Activated CD8-positive, alpha-beta T cell treated with anti-CD3 and anti-CD28 coated beads, Interleukin-2, amount 10 ng/mL, durations not matched to agents 7 days and 5 days (primary cell): ENCODE measurements at regions not wholly inside any gene's neighbourhood (a gene's known extent, or its start where the extent isn't known, plus 50 kb on each side); places are given as distances from the start of the nearest gene placed in this dataset.
A peak's percentile ranks its signal among the peaks of the same experiment; 100 is the strongest.
"Not testable (repeated sequence)": the region's sequence is repeated elsewhere in the genome, so short reads cannot be mapped to it uniquely, and the experiment has no call there.

ENCODE experiments used
- ATAC-seq: fragments of 150-1000 bp; cut with Tn5 transposase; one replicate; pipeline ENCODE4 v1.10.0; 2021; ENCODE audit warnings: moderate library complexity
- CTCF ChIA-PET: fragments of 350-600 bp; sonication (Branson Sonifier 250); formaldehyde crosslinking; loops from one replicate; lab custom pipeline; 2021; ENCODE audit warnings: antibody characterized with exemption; lab: Charles Lee
- POLR2A ChIA-PET: fragments of 350-600 bp; sonication (Branson Sonifier 250); formaldehyde crosslinking; loops from one replicate; lab custom pipeline; 2021; ENCODE audit warnings: antibody characterized with exemption; lab: Charles Lee
- DNase-seq: peaks from one replicate; pipeline ENCODE4 v3.0.0-alpha.2; 2020
- H3K27ac Mint-ChIP-seq: one replicate; pipeline ENCODE4 v1.8.0; 2021; ENCODE audit warnings: mild to moderate bottlenecking, mixed read lengths
- H3K27me3 Mint-ChIP-seq: one replicate; pipeline ENCODE4 v1.8.0; 2021; ENCODE audit warnings: low read depth, mixed read lengths
- H3K36me3 Mint-ChIP-seq: one replicate; pipeline ENCODE4 v1.8.0; 2021; ENCODE audit warnings: low read depth, mixed read lengths
- H3K4me1 Mint-ChIP-seq: one replicate; pipeline ENCODE4 v1.8.0; 2021; ENCODE audit warnings: low read depth, mixed read lengths
- H3K4me3 Mint-ChIP-seq: one replicate; pipeline ENCODE4 v1.8.0; 2021; ENCODE audit warnings: mild to moderate bottlenecking, mixed read lengths
- H3K9me3 Mint-ChIP-seq: one replicate; pipeline ENCODE4 v1.8.0; 2022; ENCODE audit warnings: mixed read lengths; ENCODE audit not compliant: insufficient read depth

- POLR2A ChIA-PET = not testable (repeated sequence)
These were observed 77.8 kb downstream of the LIMS3 start for GRCh38 chr2:109976319-109976718.

GRCh38 chr2:109980754-109981153 is 82.3 kb downstream of the LIMS3 start:
- H3K36me3 Mint-ChIP-seq, H3K27me3 Mint-ChIP-seq, H3K9me3 Mint-ChIP-seq, H3K4me3 Mint-ChIP-seq, DNase-seq, H3K27ac Mint-ChIP-seq, CTCF ChIA-PET, POLR2A ChIA-PET, H3K4me1 Mint-ChIP-seq: not testable (repeated sequence)
- peak; percentile 53 for ATAC-seq

More at GRCh38 chr2:109976319-109976718, 77.8 kb downstream of the LIMS3 start:
- ATAC-seq, H3K4me1 Mint-ChIP-seq, CTCF ChIA-PET, H3K9me3 Mint-ChIP-seq, DNase-seq, H3K27me3 Mint-ChIP-seq, H3K27ac Mint-ChIP-seq, H3K36me3 Mint-ChIP-seq, H3K4me3 Mint-ChIP-seq: not testable (repeated sequence)

GRCh38 chr2:109986389-109987088 is 88.1 kb downstream of the LIMS3 start:
- peak; percentile 39 for ATAC-seq
- H3K4me1 Mint-ChIP-seq, H3K36me3 Mint-ChIP-seq, DNase-seq, H3K27me3 Mint-ChIP-seq, POLR2A ChIA-PET, H3K4me3 Mint-ChIP-seq, H3K9me3 Mint-ChIP-seq, CTCF ChIA-PET, H3K27ac Mint-ChIP-seq: not testable (repeated sequence)

GRCh38 chr2:109987089-109987420 is 88.6 kb downstream of the LIMS3 start:
- H3K27ac Mint-ChIP-seq, H3K36me3 Mint-ChIP-seq, H3K27me3 Mint-ChIP-seq, POLR2A ChIA-PET, H3K4me1 Mint-ChIP-seq, H3K4me3 Mint-ChIP-seq, CTCF ChIA-PET, DNase-seq, H3K9me3 Mint-ChIP-seq, ATAC-seq: not testable (repeated sequence)

- DNase-seq, H3K27me3 Mint-ChIP-seq, H3K9me3 Mint-ChIP-seq, H3K27ac Mint-ChIP-seq, H3K4me3 Mint-ChIP-seq, POLR2A ChIA-PET, H3K36me3 Mint-ChIP-seq, H3K4me1 Mint-ChIP-seq, CTCF ChIA-PET: not testable (repeated sequence)
- ATAC-seq = peak; percentile 90
These were observed 89.2 kb downstream of the LIMS3 start for GRCh38 chr2:109987458-109988345.

- DNase-seq, H3K4me3 Mint-ChIP-seq, ATAC-seq, CTCF ChIA-PET, POLR2A ChIA-PET, H3K4me1 Mint-ChIP-seq, H3K27me3 Mint-ChIP-seq, H3K9me3 Mint-ChIP-seq, H3K36me3 Mint-ChIP-seq, H3K27ac Mint-ChIP-seq: not testable (repeated sequence)
These were observed 100.9 kb downstream of the LIMS3 start for GRCh38 chr2:109999395-109999794.

GRCh38 chr2:110002502-110002901 is 104.0 kb downstream of the LIMS3 start:
- POLR2A ChIA-PET, CTCF ChIA-PET, H3K4me1 Mint-ChIP-seq, H3K36me3 Mint-ChIP-seq, H3K9me3 Mint-ChIP-seq, ATAC-seq, DNase-seq, H3K27ac Mint-ChIP-seq, H3K27me3 Mint-ChIP-seq, H3K4me3 Mint-ChIP-seq: not testable (repeated sequence)

GRCh38 chr2:110013388-110013787 is 102.2 kb downstream of the MALL start:
- H3K9me3 Mint-ChIP-seq, POLR2A ChIA-PET, DNase-seq, H3K4me3 Mint-ChIP-seq, H3K27ac Mint-ChIP-seq, CTCF ChIA-PET, H3K36me3 Mint-ChIP-seq, H3K4me1 Mint-ChIP-seq, ATAC-seq, H3K27me3 Mint-ChIP-seq: not testable (repeated sequence)

GRCh38 chr2:110016381-110017092 is 99.1 kb downstream of the MALL start:
- POLR2A ChIA-PET, H3K36me3 Mint-ChIP-seq, H3K27me3 Mint-ChIP-seq, H3K9me3 Mint-ChIP-seq, H3K27ac Mint-ChIP-seq, CTCF ChIA-PET, H3K4me3 Mint-ChIP-seq, ATAC-seq, DNase-seq, H3K4me1 Mint-ChIP-seq: not testable (repeated sequence)

GRCh38 chr2:110020269-110020668 is 95.4 kb downstream of the MALL start:
- H3K4me1 Mint-ChIP-seq, H3K9me3 Mint-ChIP-seq, H3K27me3 Mint-ChIP-seq, DNase-seq, H3K27ac Mint-ChIP-seq, H3K4me3 Mint-ChIP-seq, POLR2A ChIA-PET, CTCF ChIA-PET, ATAC-seq, H3K36me3 Mint-ChIP-seq: not testable (repeated sequence)

- H3K27ac Mint-ChIP-seq, H3K9me3 Mint-ChIP-seq, ATAC-seq, H3K4me3 Mint-ChIP-seq, POLR2A ChIA-PET, H3K4me1 Mint-ChIP-seq, CTCF ChIA-PET, H3K27me3 Mint-ChIP-seq, H3K36me3 Mint-ChIP-seq, DNase-seq: not testable (repeated sequence)
These were observed 93.3 kb downstream of the MALL start for GRCh38 chr2:110022278-110022677.
